Stimulated activated CD8-positive, alpha-beta memory T cell treated with anti-CD3 and anti-CD28 coated beads, Interleukin-15, amount 100 ng/mL, for 24 hours (primary cell): ENCODE measurements at regions not wholly inside any gene's neighbourhood (a gene's known extent, or its start where the extent isn't known, plus 50 kb on each side); places are given as distances from the start of the nearest gene placed in this dataset.
"Not testable (repeated sequence)": the region's sequence is repeated elsewhere in the genome, so short reads cannot be mapped to it uniquely, and the experiment has no call there.

Source experiments
- DNase-seq: peaks from one replicate; pipeline ENCODE4 v3.0.0-alpha.2; 2020; ENCODE audit warnings: low read depth

GRCh38 chr4:164596318-164596878 lies 157.5 kb upstream of the SMIM31 start:
- DNase-seq: no peak

GRCh38 chr4:164596927-164597326 lies 157.0 kb upstream of the SMIM31 start:
- DNase-seq: no peak

- no peak for DNase-seq
Measured at GRCh38 chr4:164601653-164602052, 152.3 kb upstream of the SMIM31 start.

- DNase-seq: not testable (repeated sequence)
Measured at GRCh38 chr4:164605791-164606190, 148.1 kb upstream of the SMIM31 start.

GRCh38 chr4:164606478-164606877 lies 147.5 kb upstream of the SMIM31 start:
- DNase-seq: no peak

- no peak for DNase-seq
Measured at GRCh38 chr4:164613256-164613655, 140.7 kb upstream of the SMIM31 start.

GRCh38 chr4:164613792-164614191 lies 140.1 kb upstream of the SMIM31 start:
- no peak for DNase-seq

GRCh38 chr4:164614329-164614728 lies 139.6 kb upstream of the SMIM31 start:
- no peak for DNase-seq

- DNase-seq: no peak
Measured at GRCh38 chr4:164614999-164615398, 138.9 kb upstream of the SMIM31 start.

GRCh38 chr4:164615964-164616363 lies 138.0 kb upstream of the SMIM31 start:
- DNase-seq: no peak

GRCh38 chr4:164616961-164617360 lies 137.0 kb upstream of the SMIM31 start:
- no peak for DNase-seq

GRCh38 chr4:164617426-164617825 lies 136.5 kb upstream of the SMIM31 start:
- no peak for DNase-seq

- no peak for DNase-seq
Measured at GRCh38 chr4:164617911-164618310, 136.0 kb upstream of the SMIM31 start.

GRCh38 chr4:164621886-164622521 lies 131.9 kb upstream of the SMIM31 start:
- no peak for DNase-seq

- DNase-seq: no peak
Measured at GRCh38 chr4:164623099-164623498, 130.8 kb upstream of the SMIM31 start.

- no peak for DNase-seq
Measured at GRCh38 chr4:164639001-164639400, 114.9 kb upstream of the SMIM31 start.

GRCh38 chr4:164648151-164648848 lies 105.6 kb upstream of the SMIM31 start:
- DNase-seq: no peak

GRCh38 chr4:164648849-164649212 lies 105.1 kb upstream of the SMIM31 start:
- DNase-seq: no peak

GRCh38 chr4:164659765-164660164 lies 94.2 kb upstream of the SMIM31 start:
- DNase-seq: no peak

- DNase-seq: not testable (repeated sequence)
Measured at GRCh38 chr4:164676152-164676551, 77.8 kb upstream of the SMIM31 start.

- no peak for DNase-seq
Measured at GRCh38 chr4:164683040-164683439, 70.9 kb upstream of the SMIM31 start.

- DNase-seq: no peak
Measured at GRCh38 chr4:164695650-164696049, 58.3 kb upstream of the SMIM31 start.

GRCh38 chr4:164700471-164700870 lies 53.5 kb upstream of the SMIM31 start:
- no peak for DNase-seq

- no peak for DNase-seq
Measured at GRCh38 chr4:164701665-164702064, 52.3 kb upstream of the SMIM31 start.
